ENCODE measurements at regions not wholly inside any gene's neighbourhood (a gene's known extent, or its start where the extent isn't known, plus 50 kb on each side); places are given as distances from the start of the nearest gene placed in this dataset.

DNA sequence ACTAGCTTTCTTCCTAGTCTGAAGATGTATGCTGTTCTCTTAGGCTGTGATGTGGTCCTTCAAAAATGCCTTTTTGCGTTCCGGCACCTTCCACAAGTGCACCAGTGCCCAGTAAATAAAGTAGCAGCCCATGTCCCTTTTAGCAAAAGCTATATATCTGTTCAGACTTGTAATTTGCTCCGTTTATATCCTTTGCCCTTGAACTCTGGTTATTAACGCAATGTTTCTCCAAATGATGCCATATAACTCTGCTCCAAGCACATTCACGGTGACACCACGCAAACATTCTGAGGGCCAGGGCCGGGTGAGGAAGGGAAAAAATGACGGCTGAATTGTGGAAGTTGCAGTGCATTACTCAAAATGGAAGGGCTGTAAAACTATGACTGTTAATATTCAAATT, 1001.1 kb upstream of the NR2F2 start:
- TF ChIP-seq, protein P1, sequence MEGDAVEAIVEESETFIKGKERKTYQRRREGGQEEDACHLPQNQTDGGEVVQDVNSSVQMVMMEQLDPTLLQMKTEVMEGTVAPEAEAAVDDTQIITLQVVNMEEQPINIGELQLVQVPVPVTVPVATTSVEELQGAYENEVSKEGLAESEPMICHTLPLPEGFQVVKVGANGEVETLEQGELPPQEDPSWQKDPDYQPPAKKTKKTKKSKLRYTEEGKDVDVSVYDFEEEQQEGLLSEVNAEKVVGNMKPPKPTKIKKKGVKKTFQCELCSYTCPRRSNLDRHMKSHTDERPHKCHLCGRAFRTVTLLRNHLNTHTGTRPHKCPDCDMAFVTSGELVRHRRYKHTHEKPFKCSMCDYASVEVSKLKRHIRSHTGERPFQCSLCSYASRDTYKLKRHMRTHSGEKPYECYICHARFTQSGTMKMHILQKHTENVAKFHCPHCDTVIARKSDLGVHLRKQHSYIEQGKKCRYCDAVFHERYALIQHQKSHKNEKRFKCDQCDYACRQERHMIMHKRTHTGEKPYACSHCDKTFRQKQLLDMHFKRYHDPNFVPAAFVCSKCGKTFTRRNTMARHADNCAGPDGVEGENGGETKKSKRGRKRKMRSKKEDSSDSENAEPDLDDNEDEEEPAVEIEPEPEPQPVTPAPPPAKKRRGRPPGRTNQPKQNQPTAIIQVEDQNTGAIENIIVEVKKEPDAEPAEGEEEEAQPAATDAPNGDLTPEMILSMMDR (IDR thresholded peaks at IDR 0.05): no peak
- TF ChIP-seq ZFX (IDR thresholded peaks at IDR 0.05; ENCODE audit: borderline replicate concordance): no peak

Measured in 22Rv1 (cell line).